ENCODE measurements at regions not wholly inside any gene's neighbourhood (a gene's known extent, or its start where the extent isn't known, plus 50 kb on each side); places are given as distances from the start of the nearest gene placed in this dataset.

DNA sequence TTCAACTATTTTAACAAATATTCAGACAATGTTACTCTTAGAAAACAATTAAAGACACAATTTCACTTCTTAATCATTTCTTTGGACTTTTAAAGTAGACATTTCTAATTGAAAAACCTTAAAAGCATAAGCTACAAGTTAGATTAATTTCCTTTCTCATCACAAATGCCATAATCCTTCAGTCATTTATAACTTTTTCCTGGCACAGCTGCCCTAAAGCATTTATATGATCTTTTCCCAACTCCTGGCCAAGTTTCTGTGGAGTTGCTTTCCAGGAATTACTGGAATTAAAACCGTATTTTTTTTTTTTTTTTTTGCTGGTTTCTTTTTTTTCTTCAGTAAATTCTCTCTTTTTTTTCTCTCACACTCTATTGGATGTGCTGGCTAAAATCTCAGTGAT is 615.9 kb downstream of the TBC1D4 start:
- Mint-ChIP-seq H3K4me1 (no peaks in the 10 kb centered on the region), H3K27ac (no peak overlapping the region), H3K27me3 (ENCODE audit: low read depth) (no peaks in the 10 kb centered on the region), H3K9me3 (peaks cover 30% of the 10 kb centered on the region), H3K36me3 (peaks cover 16% of the 10 kb centered on the region), H3K4me3 (no peak overlapping the region)
- ChIA-PET POLR2A (interaction anchor here (0.7 kb wide), 1 partner anchor 17 kb away, joined by 6 read pairs; no protein-coding TSS in a partner anchor), CTCF (no interaction called here)
- ATAC-seq (no peak), DNase-seq (ENCODE audit: low spot score) (no peak)
- no peak for TF ChIP-seq CTCF (IDR thresholded peaks at IDR 0.05)
- no peak for TF ChIP-seq NFE2L1 (CRISPR knock-in tag; IDR thresholded peaks at IDR 0.05)
- TF ChIP-seq, protein P1, sequence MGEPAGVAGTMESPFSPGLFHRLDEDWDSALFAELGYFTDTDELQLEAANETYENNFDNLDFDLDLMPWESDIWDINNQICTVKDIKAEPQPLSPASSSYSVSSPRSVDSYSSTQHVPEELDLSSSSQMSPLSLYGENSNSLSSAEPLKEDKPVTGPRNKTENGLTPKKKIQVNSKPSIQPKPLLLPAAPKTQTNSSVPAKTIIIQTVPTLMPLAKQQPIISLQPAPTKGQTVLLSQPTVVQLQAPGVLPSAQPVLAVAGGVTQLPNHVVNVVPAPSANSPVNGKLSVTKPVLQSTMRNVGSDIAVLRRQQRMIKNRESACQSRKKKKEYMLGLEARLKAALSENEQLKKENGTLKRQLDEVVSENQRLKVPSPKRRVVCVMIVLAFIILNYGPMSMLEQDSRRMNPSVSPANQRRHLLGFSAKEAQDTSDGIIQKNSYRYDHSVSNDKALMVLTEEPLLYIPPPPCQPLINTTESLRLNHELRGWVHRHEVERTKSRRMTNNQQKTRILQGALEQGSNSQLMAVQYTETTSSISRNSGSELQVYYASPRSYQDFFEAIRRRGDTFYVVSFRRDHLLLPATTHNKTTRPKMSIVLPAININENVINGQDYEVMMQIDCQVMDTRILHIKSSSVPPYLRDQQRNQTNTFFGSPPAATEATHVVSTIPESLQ (CRISPR knock-in tag; IDR thresholded peaks at IDR 0.05), result no peak
- TF ChIP-seq ZNF512 (CRISPR knock-in tag; IDR thresholded peaks at IDR 0.05; ENCODE audit: borderline replicate concordance), result no peak

DNA sequence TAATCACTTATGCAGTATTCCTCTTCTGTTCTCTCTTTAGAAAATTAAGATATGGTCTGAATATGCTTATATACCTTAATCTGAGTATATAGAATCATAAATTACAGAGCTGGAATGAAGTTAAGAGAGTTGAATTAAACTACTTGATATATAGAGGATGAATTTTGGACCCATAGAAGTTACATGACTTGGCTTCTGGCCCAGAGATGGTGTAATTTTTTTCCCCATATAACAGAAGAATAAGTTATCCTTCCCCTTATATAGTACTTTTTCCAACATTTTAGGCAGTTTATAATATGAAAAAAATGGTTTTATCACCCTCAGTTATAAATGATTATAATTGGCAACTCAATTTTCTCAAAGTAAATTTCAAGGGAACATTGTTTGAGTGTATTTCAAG is 616.3 kb downstream of the TBC1D4 start:
- ChIA-PET CTCF (no interaction called here), POLR2A (interaction anchor here (0.7 kb wide), 1 partner anchor 18 kb away, joined by 6 read pairs; no protein-coding TSS in a partner anchor)
- H3K9me3 Mint-ChIP-seq, result peaks cover 30% of the 10 kb centered on the region
- DNase-seq (ENCODE audit: low spot score), result no peak
- TF ChIP-seq ZNF317 (CRISPR knock-in tag; IDR thresholded peaks at IDR 0.05; ENCODE audit: borderline replicate concordance, low read depth) (no peak), ZNF532 (CRISPR knock-in tag; IDR thresholded peaks at IDR 0.05; ENCODE audit: borderline replicate concordance) (no peak), CBFB (CRISPR knock-in tag; IDR thresholded peaks at IDR 0.05; ENCODE audit: low read depth) (no peak), SP1 (CRISPR knock-in tag; conservative IDR thresholded peaks at IDR 0.05) (no peak), ELF4 (CRISPR knock-in tag; IDR thresholded peaks at IDR 0.05; ENCODE audit: low read depth) (no peak), ZNF671 (CRISPR knock-in tag; IDR thresholded peaks at IDR 0.05) (no peak), GTF2I (CRISPR knock-in tag; conservative IDR thresholded peaks at IDR 0.05) (no peak), ETV6 (CRISPR knock-in tag; IDR thresholded peaks at IDR 0.05) (no peak), TEAD4 (CRISPR knock-in tag; IDR thresholded peaks at IDR 0.05) (no peak), KAT7 (CRISPR knock-in tag; IDR thresholded peaks at IDR 0.05; ENCODE audit: borderline replicate concordance) (no peak), ZNF121 (CRISPR knock-in tag; IDR thresholded peaks at IDR 0.05) (no peak), ARID4B (CRISPR knock-in tag; IDR thresholded peaks at IDR 0.05; ENCODE audit: borderline replicate concordance) (no peak), OVOL2 (CRISPR knock-in tag; IDR thresholded peaks at IDR 0.05; ENCODE audit: borderline replicate concordance) (no peak)
- TF ChIP-seq, protein P2, sequence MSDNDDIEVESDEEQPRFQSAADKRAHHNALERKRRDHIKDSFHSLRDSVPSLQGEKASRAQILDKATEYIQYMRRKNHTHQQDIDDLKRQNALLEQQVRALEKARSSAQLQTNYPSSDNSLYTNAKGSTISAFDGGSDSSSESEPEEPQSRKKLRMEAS (CRISPR knock-in tag; IDR thresholded peaks at IDR 0.05), result no peak
- no peak overlapping the region for H3K4me3 Mint-ChIP-seq
- ATAC-seq, result no peak
- H3K36me3 Mint-ChIP-seq, result peaks cover 16% of the 10 kb centered on the region
- no peaks in the 10 kb centered on the region for H3K4me1 Mint-ChIP-seq
- H3K27me3 Mint-ChIP-seq (ENCODE audit: low read depth), result no peaks in the 10 kb centered on the region
- no peak overlapping the region for H3K27ac Mint-ChIP-seq

Data from WTC11 (cell line).